Gastrocnemius medialis (tissue), 4 donors: ENCODE measurements at regions not wholly inside any gene's neighbourhood (a gene's known extent, or its start where the extent isn't known, plus 50 kb on each side); places are given as distances from the start of the nearest gene placed in this dataset.

Source experiments
- ATAC-seq, 2 donors: fragments of 150-250 bp; one replicate each; pipeline ENCODE4 v1.9.1; 2016
- DNase-seq, 2 donors: peaks; one replicate each; pipeline ENCODE4 v3.0.0-alpha.2; 2019
- H3K27ac ChIP-seq, 4 donors: fragments of 200-600 bp; sonication (generic); 1 replicate in 1 of 4; 2 replicates in 3 of 4; pipeline ENCODE4 v1.5.1; 2016 to 2018; ENCODE audit warnings: mild to moderate bottlenecking in 2 of 4, moderate library complexity in 1 of 4
- H3K27me3 ChIP-seq, 3 donors: fragments of 200-600 bp; sonication (generic) in 2 of 3; 1 replicate in 1 of 3; 2 replicates in 2 of 3; pipeline versions ENCODE4 v1.5.1 to v1.6.0; 2016 to 2019; ENCODE audit warnings: mild to moderate bottlenecking in 1 of 3, moderate library complexity in 1 of 3
- H3K36me3 ChIP-seq, 2 donors: fragments of 200-600 bp; sonication (generic) in 1 of 2; one replicate each; pipeline ENCODE4 v1.5.1; 2017 to 2018
- H3K4me1 ChIP-seq, 2 donors: fragments of 200-600 bp; sonication (generic) in 1 of 2; one replicate each; pipeline ENCODE4 v1.5.1; 2016 to 2017; ENCODE audit warnings: mild to moderate bottlenecking in 2 of 2
- H3K4me3 ChIP-seq, 4 donors: fragments of 200-600 bp; sonication (generic) in 3 of 4; 1 replicate in 1 of 4; 2 replicates in 3 of 4; pipeline ENCODE4 v1.5.1; 2016 to 2019; ENCODE audit warnings: mild to moderate bottlenecking in 2 of 4
- H3K9me3 ChIP-seq, 3 donors: fragments of 200-600 bp; sonication (generic) in 2 of 3; 1 replicate in 1 of 3; 2 replicates in 2 of 3; pipeline ENCODE4 v1.5.1; 2016 to 2019
- CTCF ChIP-seq, 5 experiments: fragments of 450-650 bp in 3 of 5; fragments of 200-600 bp in 2 of 5; sonication (generic) in 2 of 5; IDR thresholded peaks in 4 of 5; conservative IDR thresholded peaks in 1 of 5; 1 replicate in 4 of 5; 2 replicates in 1 of 5; pipeline ENCODE4 v1.5.1; 2016 to 2019; ENCODE audit warnings: antibody characterized with exemption in 5 of 5, mild to moderate bottlenecking in 3 of 5, moderate library complexity in 3 of 5
- POLR2A ChIP-seq, 2 donors: fragments of 450-650 bp; IDR thresholded peaks; one replicate each; pipeline ENCODE4 v1.6.1; 2017; ENCODE audit warnings: antibody characterized with exemption in 2 of 2, mild to moderate bottlenecking in 2 of 2, moderate library complexity in 2 of 2
- in situ Hi-C, 4 donors: fragments of 200-750 bp; cut with MboI; loops; one replicate each; pipeline versions ENCODE4 v1.15.0 to v1.8.0; 2017; ENCODE audit warnings: low sequenced_read_pairs in 4 of 4
- intact Hi-C: fragments of 100-400 bp; cut with DNase I; formaldehyde crosslinking; loops from one replicate; pipeline ENCODE4 v1.15.1; 2023; ENCODE audit warnings: low total_unique reads

GRCh38 chr12:90280564-90281058 lies 572.0 kb upstream of the ATP2B1 start:
- Histone ChIP-seq H3K4me3 (no peak overlapping the region), H3K4me1 (no peaks in the 10 kb centered on the region), H3K36me3 (no peaks in the 10 kb centered on the region), H3K27ac (no peak overlapping the region), H3K27me3 (no peaks in the 10 kb centered on the region), H3K9me3 (no peaks in the 10 kb centered on the region)
- in situ Hi-C loops (no loop called here), intact Hi-C loops (no loop called here)
- no peak for DNase-seq
- no peak for ATAC-seq
- no peak for TF ChIP-seq CTCF (IDR thresholded peaks at IDR 0.05 in 4 of 5, conservative IDR thresholded peaks at IDR 0.05 in 1 of 5)
- no peak for TF ChIP-seq POLR2A (IDR thresholded peaks at IDR 0.05)

DNA sequence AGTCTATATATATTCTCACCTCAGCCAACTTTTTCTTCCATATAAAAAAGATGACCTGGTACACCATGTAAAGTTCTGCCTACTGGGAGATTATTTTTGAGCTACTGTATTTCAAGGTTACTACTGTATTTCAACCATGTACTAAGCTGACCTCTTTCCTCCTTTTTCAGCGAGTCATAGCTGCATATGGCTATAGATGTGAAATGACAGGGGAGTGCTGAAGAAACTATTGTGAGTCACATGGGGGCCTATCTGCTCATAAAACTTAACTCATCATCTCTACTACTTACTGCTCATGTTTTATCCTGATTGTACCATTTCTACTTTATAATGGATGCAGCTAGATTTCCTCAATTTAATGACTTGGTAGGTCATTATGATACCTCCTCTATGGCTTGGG lies 571.4 kb upstream of the ATP2B1 start:
- H3K36me3 ChIP-seq, result no peaks in the 10 kb centered on the region
- ATAC-seq, result no peak
- H3K4me3 ChIP-seq, result no peak overlapping the region
- DNase-seq, result no peak
- in situ Hi-C loops, result no loop called here
- no peaks in the 10 kb centered on the region for H3K27me3 ChIP-seq
- H3K9me3 ChIP-seq, result no peaks in the 10 kb centered on the region
- no peak overlapping the region for H3K27ac ChIP-seq
- H3K4me1 ChIP-seq, result no peaks in the 10 kb centered on the region
- no peak for TF ChIP-seq CTCF (IDR thresholded peaks at IDR 0.05 in 4 of 5, conservative IDR thresholded peaks at IDR 0.05 in 1 of 5)
- TF ChIP-seq POLR2A (IDR thresholded peaks at IDR 0.05), result no peak
- intact Hi-C loops, result no loop called here

GRCh38 chr12:90275088-90275487 lies 566.5 kb upstream of the ATP2B1 start:
- Histone ChIP-seq H3K9me3 (no peaks in the 10 kb centered on the region), H3K36me3 (no peaks in the 10 kb centered on the region), H3K27me3 (no peaks in the 10 kb centered on the region), H3K27ac (no peak overlapping the region), H3K4me3 (no peak overlapping the region), H3K4me1 (no peaks in the 10 kb centered on the region)
- ATAC-seq (no peak), DNase-seq (no peak)
- TF ChIP-seq CTCF (IDR thresholded peaks at IDR 0.05 in 4 of 5, conservative IDR thresholded peaks at IDR 0.05 in 1 of 5), result no peak
- no peak for TF ChIP-seq POLR2A (IDR thresholded peaks at IDR 0.05)
- intact Hi-C loops (no loop called here), in situ Hi-C loops (no loop called here)

- Histone ChIP-seq H3K9me3 (no peaks in the 10 kb centered on the region), H3K27me3 (no peaks in the 10 kb centered on the region), H3K4me1 (no peaks in the 10 kb centered on the region), H3K36me3 (no peaks in the 10 kb centered on the region), H3K4me3 (no peak overlapping the region), H3K27ac (no peak overlapping the region)
- intact Hi-C loops, result no loop called here
- in situ Hi-C loops, result no loop called here
- ATAC-seq (no peak), DNase-seq (no peak)
- no peak for TF ChIP-seq CTCF (IDR thresholded peaks at IDR 0.05 in 4 of 5, conservative IDR thresholded peaks at IDR 0.05 in 1 of 5)
- no peak for TF ChIP-seq POLR2A (IDR thresholded peaks at IDR 0.05)
These were observed 565.8 kb upstream of the ATP2B1 start for GRCh38 chr12:90274407-90274806.

GRCh38 chr12:90268574-90268973 lies 559.9 kb upstream of the ATP2B1 start:
- ATAC-seq, result no peak
- in situ Hi-C loops (no loop called here), intact Hi-C loops (no loop called here)
- no peaks in the 10 kb centered on the region for H3K9me3 ChIP-seq
- H3K4me3 ChIP-seq, result no peak overlapping the region
- H3K27ac ChIP-seq, result no peak overlapping the region
- no peaks in the 10 kb centered on the region for H3K27me3 ChIP-seq
- H3K36me3 ChIP-seq, result no peaks in the 10 kb centered on the region
- no peak for TF ChIP-seq CTCF (IDR thresholded peaks at IDR 0.05 in 4 of 5, conservative IDR thresholded peaks at IDR 0.05 in 1 of 5)
- TF ChIP-seq POLR2A (IDR thresholded peaks at IDR 0.05), result no peak
- no peak for DNase-seq
- H3K4me1 ChIP-seq, result no peaks in the 10 kb centered on the region
